BJ (cell line): ENCODE measurements at regions not wholly inside any gene's neighbourhood (a gene's known extent, or its start where the extent isn't known, plus 50 kb on each side); places are given as distances from the start of the nearest gene placed in this dataset.

Source experiments
- CTCF ChIA-PET: fragments of 350-600 bp; formaldehyde crosslinking; extraction: SDS; loops from one replicate; lab custom pipeline; 2021; ENCODE audit warnings: antibody characterized with exemption, inconsistent platforms; lab: Yijun Ruan, JAX
- POLR2A ChIA-PET: fragments of 300-600 bp; sonication (Branson Sonifier 250); formaldehyde crosslinking; extraction: SDS; loops from one replicate; lab custom pipeline; 2021; ENCODE audit warnings: antibody characterized with exemption; lab: Charles Lee
- DNase-seq: peaks from one replicate; pipeline ENCODE4 v3.0.0-alpha.2; 2011; ENCODE audit warnings: low read depth
- H3K27me3 ChIP-seq: 2 replicates; pipeline ENCODE4 v1.6.0; 2011; ENCODE audit warnings: low read length; ENCODE audit not compliant: control insufficient read depth, insufficient read depth
- H3K36me3 ChIP-seq: 2 replicates; pipeline ENCODE4 v1.5.1; 2011; ENCODE audit warnings: low read length; ENCODE audit not compliant: control insufficient read depth, insufficient read depth
- H3K4me3 ChIP-seq: 2 replicates; pipeline ENCODE4 v1.5.1; 2011; ENCODE audit warnings: low read depth, mild to moderate bottlenecking, control low read depth, low read length
- CTCF ChIP-seq: IDR thresholded peaks from 2 replicates; pipeline ENCODE4 v1.5.1; 2011; ENCODE audit warnings: low read depth, mild to moderate bottlenecking, control low read depth, inconsistent platforms, low read length, moderate library complexity; ENCODE audit not compliant: insufficient read depth

GRCh38 chr1:5373281-5373680 lies 618.9 kb downstream of the NPHP4 start:
- no peaks in the 10 kb centered on the region for H3K36me3 ChIP-seq
- CTCF ChIA-PET: no interaction called here
- H3K4me3 ChIP-seq: no peak overlapping the region
- POLR2A ChIA-PET: no interaction called here
- DNase-seq: no peak
- H3K27me3 ChIP-seq: no peaks in the 10 kb centered on the region
- TF ChIP-seq CTCF: no peak

GRCh38 chr1:5371270-5371669 lies 621.0 kb downstream of the NPHP4 start:
- no peak for DNase-seq
- H3K4me3 ChIP-seq: no peak overlapping the region
- ChIA-PET POLR2A (no interaction called here), CTCF (no interaction called here)
- no peaks in the 10 kb centered on the region for H3K36me3 ChIP-seq
- no peaks in the 10 kb centered on the region for H3K27me3 ChIP-seq
- TF ChIP-seq CTCF: no peak

GRCh38 chr1:5370311-5370710 lies 621.9 kb downstream of the NPHP4 start:
- DNase-seq: no peak
- POLR2A ChIA-PET: no interaction called here
- TF ChIP-seq CTCF: no peak
- Histone ChIP-seq H3K4me3 (no peak overlapping the region), H3K36me3 (no peaks in the 10 kb centered on the region), H3K27me3 (no peaks in the 10 kb centered on the region)
- CTCF ChIA-PET: no interaction called here

GRCh38 chr1:5369223-5369622 lies 623.0 kb downstream of the NPHP4 start:
- no peak overlapping the region for H3K4me3 ChIP-seq
- H3K36me3 ChIP-seq: no peaks in the 10 kb centered on the region
- H3K27me3 ChIP-seq: no peaks in the 10 kb centered on the region
- CTCF ChIA-PET: no interaction called here
- DNase-seq: no peak
- POLR2A ChIA-PET: no interaction called here
- TF ChIP-seq CTCF: no peak

- POLR2A ChIA-PET: no interaction called here
- DNase-seq: no peak
- CTCF ChIA-PET: no interaction called here
- Histone ChIP-seq H3K4me3 (no peak overlapping the region), H3K27me3 (no peaks in the 10 kb centered on the region), H3K36me3 (no peaks in the 10 kb centered on the region)
- TF ChIP-seq CTCF: no peak
Measured at GRCh38 chr1:5368201-5368600, 624.0 kb downstream of the NPHP4 start.

- ChIA-PET CTCF (no interaction called here), POLR2A (no interaction called here)
- no peak for DNase-seq
- Histone ChIP-seq H3K36me3 (no peaks in the 10 kb centered on the region), H3K27me3 (no peaks in the 10 kb centered on the region), H3K4me3 (no peak overlapping the region)
- no peak for TF ChIP-seq CTCF
Measured at GRCh38 chr1:5367306-5367705, 624.9 kb downstream of the NPHP4 start.
